Smooth muscle cell (in vitro differentiated cells): ENCODE measurements at regions not wholly inside any gene's neighbourhood (a gene's known extent, or its start where the extent isn't known, plus 50 kb on each side); places are given as distances from the start of the nearest gene placed in this dataset.

Experiments
- DNase-seq: peaks from one replicate; lab custom pipeline; 2025; ENCODE audit not compliant: unreplicated experiment; lab: John Stamatoyannopoulos, UW
- H2AFZ ChIP-seq: fragments of 200-600 bp; sonication (generic); 2 replicates; pipeline ENCODE4 v1.6.0; 2016; ENCODE audit warnings: antibody characterized with exemption, low read depth, mild to moderate bottlenecking
- H3F3A ChIP-seq: fragments of 200-600 bp; sonication (generic); 2 replicates; pipeline ENCODE4 v1.6.0; 2017; ENCODE audit warnings: antibody characterized with exemption, low read depth
- H3K27ac ChIP-seq: fragments of 200-600 bp; sonication (generic); 2 replicates; pipeline ENCODE4 v1.5.1; 2016; ENCODE audit warnings: low read depth, mild to moderate bottlenecking
- H3K27me3 ChIP-seq: fragments of 200-600 bp; sonication (generic); 2 replicates; pipeline ENCODE4 v1.6.1; 2016; ENCODE audit warnings: low read depth, mild to moderate bottlenecking
- H3K36me3 ChIP-seq: fragments of 200-600 bp; sonication (generic); 2 replicates; pipeline ENCODE4 v1.5.1; 2016; ENCODE audit warnings: low read depth
- H3K4me1 ChIP-seq: fragments of 200-600 bp; sonication (generic); 2 replicates; pipeline ENCODE4 v1.5.1; 2016; ENCODE audit warnings: low read depth
- H3K4me2 ChIP-seq: fragments of 200-600 bp; sonication (generic); 2 replicates; pipeline ENCODE4 v1.6.0; 2016; ENCODE audit warnings: mild to moderate bottlenecking
- H3K4me3 ChIP-seq: fragments of 200-600 bp; sonication (generic); 2 replicates; pipeline ENCODE4 v1.5.1; 2016; ENCODE audit warnings: mild to moderate bottlenecking
- H3K79me2 ChIP-seq: fragments of 200-600 bp; sonication (generic); 2 replicates; pipeline ENCODE4 v1.6.0; 2016; ENCODE audit warnings: low read depth, mild to moderate bottlenecking
- H3K9ac ChIP-seq: fragments of 200-600 bp; sonication (generic); 2 replicates; pipeline ENCODE4 v1.6.0; 2016; ENCODE audit warnings: low read depth
- H3K9me3 ChIP-seq: fragments of 200-600 bp; sonication (generic); replicated peaks from 2 replicates; pipeline ENCODE4 v1.5.1; 2016; ENCODE audit warnings: low read depth
- H4K20me1 ChIP-seq: fragments of 200-600 bp; sonication (generic); 2 replicates; pipeline ENCODE4 v1.6.0; 2016; ENCODE audit warnings: low read depth
- WGBS: methylation state at CpG from one replicate; pipeline ENCODE4 v1.1.7; 2016; ENCODE audit warnings: low lambda C conversion rate; 5-methylcytosine and 5-hydroxymethylcytosine counted together
- TF ChIP-seq, protein P1 (sequence below): fragments of 200-600 bp; sonication (generic); IDR thresholded peaks from 2 replicates; pipeline ENCODE4 v1.5.1; 2017; ENCODE audit warnings: borderline replicate concordance, mild to moderate bottlenecking, antibody characterized with exemption; ENCODE audit not compliant: insufficient read depth, poor library complexity, severe bottlenecking

DNA sequence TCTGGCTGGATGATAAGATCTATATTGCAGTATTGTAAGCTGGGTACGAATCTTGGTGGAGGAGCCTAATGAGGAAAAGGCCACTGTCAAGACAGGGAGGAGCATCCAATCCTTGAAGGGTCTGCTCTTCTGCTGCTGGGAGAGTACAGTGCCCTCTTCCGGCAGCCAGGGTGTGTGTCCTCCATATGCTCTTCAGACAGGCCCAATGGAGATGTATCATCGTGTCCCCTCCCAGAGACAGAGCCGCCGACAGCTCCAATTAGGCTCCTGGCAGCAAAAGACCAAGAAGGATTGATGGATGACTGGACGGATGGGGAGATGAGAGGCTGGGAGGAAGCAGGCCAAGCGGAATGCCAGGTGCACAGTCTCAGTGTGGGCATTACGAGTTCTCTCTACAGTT lies 51.6 kb upstream of the PIWIL1 start:
- 57% methylated on average over 8 of the region's 8 CpGs for WGBS
- no peaks in the 10 kb centered on the region for H3K79me2 ChIP-seq
- H3K27me3 ChIP-seq = no peaks in the 10 kb centered on the region
- H3F3A ChIP-seq = no peaks in the 10 kb centered on the region
- H3K9ac ChIP-seq = no peak overlapping the region
- no peak overlapping the region for H2AFZ ChIP-seq
- H4K20me1 ChIP-seq = no peaks in the 10 kb centered on the region
- no peak overlapping the region for H3K27ac ChIP-seq
- TF ChIP-seq, protein P1, sequence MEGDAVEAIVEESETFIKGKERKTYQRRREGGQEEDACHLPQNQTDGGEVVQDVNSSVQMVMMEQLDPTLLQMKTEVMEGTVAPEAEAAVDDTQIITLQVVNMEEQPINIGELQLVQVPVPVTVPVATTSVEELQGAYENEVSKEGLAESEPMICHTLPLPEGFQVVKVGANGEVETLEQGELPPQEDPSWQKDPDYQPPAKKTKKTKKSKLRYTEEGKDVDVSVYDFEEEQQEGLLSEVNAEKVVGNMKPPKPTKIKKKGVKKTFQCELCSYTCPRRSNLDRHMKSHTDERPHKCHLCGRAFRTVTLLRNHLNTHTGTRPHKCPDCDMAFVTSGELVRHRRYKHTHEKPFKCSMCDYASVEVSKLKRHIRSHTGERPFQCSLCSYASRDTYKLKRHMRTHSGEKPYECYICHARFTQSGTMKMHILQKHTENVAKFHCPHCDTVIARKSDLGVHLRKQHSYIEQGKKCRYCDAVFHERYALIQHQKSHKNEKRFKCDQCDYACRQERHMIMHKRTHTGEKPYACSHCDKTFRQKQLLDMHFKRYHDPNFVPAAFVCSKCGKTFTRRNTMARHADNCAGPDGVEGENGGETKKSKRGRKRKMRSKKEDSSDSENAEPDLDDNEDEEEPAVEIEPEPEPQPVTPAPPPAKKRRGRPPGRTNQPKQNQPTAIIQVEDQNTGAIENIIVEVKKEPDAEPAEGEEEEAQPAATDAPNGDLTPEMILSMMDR = no peak
- H3K9me3 ChIP-seq = no peaks in the 10 kb centered on the region
- H3K4me1 ChIP-seq = no peaks in the 10 kb centered on the region
- no peaks in the 10 kb centered on the region for H3K36me3 ChIP-seq
- H3K4me2 ChIP-seq = no peak overlapping the region
- H3K4me3 ChIP-seq = no peak overlapping the region
- DNase-seq = no peak

DNA sequence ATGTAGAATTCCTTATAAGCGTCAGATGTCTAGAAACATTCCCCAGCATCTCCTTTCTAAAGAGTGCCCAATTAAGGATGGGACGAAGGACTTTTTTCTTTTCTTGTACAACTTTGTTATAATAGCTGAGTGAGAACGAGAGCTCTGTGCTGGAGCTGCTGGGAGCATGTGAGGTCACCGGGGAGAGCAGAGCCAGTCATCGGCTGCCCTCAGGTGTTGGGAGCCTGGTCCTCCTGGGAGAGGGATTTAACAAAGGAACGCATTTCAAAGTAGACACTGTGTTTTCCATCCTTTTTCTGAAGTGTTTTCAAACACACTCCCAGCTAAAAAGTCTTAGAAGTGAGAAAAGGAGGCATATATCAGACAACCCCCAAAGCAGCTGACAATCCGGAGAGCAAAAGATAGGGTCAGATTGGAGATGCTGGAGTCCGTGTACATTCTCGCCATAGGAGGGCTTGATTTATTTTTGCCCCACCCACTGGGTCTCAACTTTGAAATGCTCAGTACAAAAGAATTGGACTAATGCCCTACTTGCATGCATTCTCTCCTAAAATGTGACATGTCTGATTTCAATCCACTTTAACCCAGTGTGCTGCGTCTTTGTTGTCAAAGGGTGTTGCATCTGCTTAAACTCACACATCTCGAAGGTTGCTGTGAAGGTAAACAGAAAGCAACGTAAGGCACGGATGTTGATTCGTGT lies 50.8 kb upstream of the PIWIL1 start:
- Histone ChIP-seq H3K9me3 (no peaks in the 10 kb centered on the region), H3K27me3 (no peaks in the 10 kb centered on the region), H3K36me3 (no peaks in the 10 kb centered on the region), H3K9ac (no peak overlapping the region), H3K27ac (no peak overlapping the region), H2AFZ (no peak overlapping the region), H3F3A (no peaks in the 10 kb centered on the region), H3K4me2 (no peak overlapping the region), H3K4me3 (no peak overlapping the region), H4K20me1 (no peaks in the 10 kb centered on the region), H3K4me1 (no peaks in the 10 kb centered on the region), H3K79me2 (no peaks in the 10 kb centered on the region)
- TF ChIP-seq, protein P1 = no peak
- no peak for DNase-seq
- 70% methylated on average over 14 of the region's 14 CpGs for WGBS
